VCaP (cell line): ENCODE measurements at regions not wholly inside any gene's neighbourhood (a gene's known extent, or its start where the extent isn't known, plus 50 kb on each side); places are given as distances from the start of the nearest gene placed in this dataset.

Experiments used
- H3K27ac ChIP-seq: fragments of 450-650 bp; 2 replicates; pipeline ENCODE4 v1.5.1; 2017
- CTCF ChIP-seq: fragments of 450-650 bp; conservative IDR thresholded peaks from 2 replicates; pipeline ENCODE4 v1.5.1; 2017; ENCODE audit warnings: mild to moderate bottlenecking, moderate library complexity

GRCh38 chr1:191558379-191558778 is 599.9 kb upstream of the RGS18 start:
- H3K27ac ChIP-seq: no peak overlapping the region
- no peak for TF ChIP-seq CTCF

- no peak for TF ChIP-seq CTCF
- no peak overlapping the region for H3K27ac ChIP-seq
These were observed 597.0 kb upstream of the RGS18 start for GRCh38 chr1:191561276-191561675.

- no peak for TF ChIP-seq CTCF
- no peak overlapping the region for H3K27ac ChIP-seq
These were observed 594.0 kb upstream of the RGS18 start for GRCh38 chr1:191564275-191564674.

- H3K27ac ChIP-seq: no peak overlapping the region
- TF ChIP-seq CTCF: no peak
These were observed 585.8 kb upstream of the RGS18 start for GRCh38 chr1:191572479-191572878.

GRCh38 chr1:191575180-191575579 is 583.1 kb upstream of the RGS18 start:
- TF ChIP-seq CTCF: no peak

GRCh38 chr1:191575746-191576145 is 582.5 kb upstream of the RGS18 start:
- no peak for TF ChIP-seq CTCF
- no peak overlapping the region for H3K27ac ChIP-seq

More at GRCh38 chr1:191575180-191575579, 583.1 kb upstream of the RGS18 start:
- no peak overlapping the region for H3K27ac ChIP-seq

- H3K27ac ChIP-seq: no peak overlapping the region
- no peak for TF ChIP-seq CTCF
These were observed 581.0 kb upstream of the RGS18 start for GRCh38 chr1:191577213-191577612.

GRCh38 chr1:191578281-191578680 is 580.0 kb upstream of the RGS18 start:
- no peak overlapping the region for H3K27ac ChIP-seq
- no peak for TF ChIP-seq CTCF
